HUES48 (cell line): ENCODE measurements at regions not wholly inside any gene's neighbourhood (a gene's known extent, or its start where the extent isn't known, plus 50 kb on each side); places are given as distances from the start of the nearest gene placed in this dataset.
"Not testable (repeated sequence)": the region's sequence is repeated elsewhere in the genome, so short reads cannot be mapped to it uniquely, and the experiment has no call there.

Source experiments
- H3K27ac ChIP-seq: one replicate; pipeline ENCODE4 v1.7.0; 2013; ENCODE audit warnings: low read depth, low read length, inconsistent platforms
- H3K27me3 ChIP-seq: 2 replicates; pipeline ENCODE4 v1.6.1; 2013; ENCODE audit warnings: mild to moderate bottlenecking, low read length; ENCODE audit not compliant: control insufficient read depth, insufficient read depth
- H3K36me3 ChIP-seq: 2 replicates; pipeline ENCODE4 v1.6.1; 2013; ENCODE audit warnings: low read length; ENCODE audit not compliant: control insufficient read depth, insufficient read depth
- H3K4me1 ChIP-seq: 2 replicates; pipeline ENCODE4 v1.6.1; 2013; ENCODE audit warnings: mild to moderate bottlenecking, low read length; ENCODE audit not compliant: control insufficient read depth, insufficient read depth
- H3K4me3 ChIP-seq: 2 replicates; pipeline ENCODE4 v1.5.1; 2013; ENCODE audit warnings: mild to moderate bottlenecking, low read depth, low read length
- H3K9ac ChIP-seq: 2 replicates; pipeline ENCODE4 v1.6.1; 2013; ENCODE audit warnings: mild to moderate bottlenecking, low read depth, low read length, moderate library complexity
- H3K9me3 ChIP-seq: 2 replicates; pipeline ENCODE4 v1.6.1; 2013; ENCODE audit warnings: low read length; ENCODE audit not compliant: control insufficient read depth, insufficient read depth

GRCh38 chr7:109437957-109438356 lies 868.3 kb downstream of the DNAJB9 start:
- Histone ChIP-seq H3K9ac (no peak overlapping the region), H3K27ac (no peak overlapping the region), H3K9me3 (no peaks in the 10 kb centered on the region)

GRCh38 chr7:109449760-109450159 lies 880.1 kb downstream of the DNAJB9 start:
- H3K4me1 ChIP-seq: no peaks in the 10 kb centered on the region

More at GRCh38 chr7:109437957-109438356, 868.3 kb downstream of the DNAJB9 start:
- Histone ChIP-seq H3K4me1 (no peaks in the 10 kb centered on the region), H3K27me3 (no peaks in the 10 kb centered on the region), H3K36me3 (no peaks in the 10 kb centered on the region), H3K4me3 (no peak overlapping the region)

GRCh38 chr7:109456116-109456515 lies 886.4 kb downstream of the DNAJB9 start:
- Histone ChIP-seq H3K4me1 (no peaks in the 10 kb centered on the region), H3K9me3 (peaks cover 2% of the 10 kb centered on the region; the same call in 1 of the 2 replicates), H3K27me3 (no peaks in the 10 kb centered on the region), H3K9ac (no peak overlapping the region), H3K27ac (no peak overlapping the region), H3K4me3 (no peak overlapping the region), H3K36me3 (no peaks in the 10 kb centered on the region)

More at GRCh38 chr7:109449760-109450159, 880.1 kb downstream of the DNAJB9 start:
- Histone ChIP-seq H3K27ac (no peak overlapping the region), H3K4me3 (no peak overlapping the region), H3K9ac (no peak overlapping the region), H3K36me3 (no peaks in the 10 kb centered on the region), H3K9me3 (peaks cover 2% of the 10 kb centered on the region; the same call in 1 of the 2 replicates), H3K27me3 (peaks cover 3% of the 10 kb centered on the region; the same call in 1 of the 2 replicates)

- no peak overlapping the region for H3K4me3 ChIP-seq
- no peaks in the 10 kb centered on the region for H3K4me1 ChIP-seq
- no peaks in the 10 kb centered on the region for H3K36me3 ChIP-seq
- no peaks in the 10 kb centered on the region for H3K27me3 ChIP-seq
- H3K9me3 ChIP-seq: no peaks in the 10 kb centered on the region
- no peak overlapping the region for H3K27ac ChIP-seq
- H3K9ac ChIP-seq: no peak overlapping the region
These were observed 890.6 kb downstream of the DNAJB9 start for GRCh38 chr7:109460296-109460695.

GRCh38 chr7:109462171-109462570 lies 892.5 kb downstream of the DNAJB9 start:
- no peak overlapping the region for H3K4me3 ChIP-seq
- H3K36me3 ChIP-seq: no peaks in the 10 kb centered on the region
- H3K9me3 ChIP-seq: no peaks in the 10 kb centered on the region
- H3K4me1 ChIP-seq: no peaks in the 10 kb centered on the region
- no peak overlapping the region for H3K9ac ChIP-seq
- H3K27me3 ChIP-seq: no peaks in the 10 kb centered on the region
- no peak overlapping the region for H3K27ac ChIP-seq

GRCh38 chr7:109467729-109468128 lies 898.1 kb downstream of the DNAJB9 start:
- not testable (repeated sequence) for H3K36me3 ChIP-seq, H3K9me3 ChIP-seq, H3K9ac ChIP-seq

GRCh38 chr7:109473172-109473571 lies 903.5 kb downstream of the DNAJB9 start:
- H3K9me3 ChIP-seq: no peaks in the 10 kb centered on the region
- no peaks in the 10 kb centered on the region for H3K4me1 ChIP-seq
- no peak overlapping the region for H3K9ac ChIP-seq
- H3K4me3 ChIP-seq: no peak overlapping the region
- no peak overlapping the region for H3K27ac ChIP-seq
- H3K27me3 ChIP-seq: no peaks in the 10 kb centered on the region
- H3K36me3 ChIP-seq: no peaks in the 10 kb centered on the region

More at GRCh38 chr7:109467729-109468128, 898.1 kb downstream of the DNAJB9 start:
- H3K27me3 ChIP-seq, H3K4me1 ChIP-seq, H3K4me3 ChIP-seq, H3K27ac ChIP-seq: not testable (repeated sequence)

GRCh38 chr7:109476409-109476808 lies 906.7 kb downstream of the DNAJB9 start:
- no peaks in the 10 kb centered on the region for H3K36me3 ChIP-seq
- no peak overlapping the region for H3K9ac ChIP-seq
- H3K27ac ChIP-seq: no peak overlapping the region
- no peaks in the 10 kb centered on the region for H3K4me1 ChIP-seq
- H3K9me3 ChIP-seq: no peaks in the 10 kb centered on the region
- no peak overlapping the region for H3K4me3 ChIP-seq
- no peaks in the 10 kb centered on the region for H3K27me3 ChIP-seq

GRCh38 chr7:109479388-109479787 lies 909.7 kb downstream of the DNAJB9 start:
- Histone ChIP-seq H3K27me3 (no peaks in the 10 kb centered on the region), H3K36me3 (no peaks in the 10 kb centered on the region), H3K4me3 (no peak overlapping the region), H3K9me3 (no peaks in the 10 kb centered on the region), H3K4me1 (no peaks in the 10 kb centered on the region), H3K9ac (no peak overlapping the region), H3K27ac (no peak overlapping the region)

GRCh38 chr7:109490607-109491006 lies 920.9 kb downstream of the DNAJB9 start:
- H3K36me3 ChIP-seq, H3K27me3 ChIP-seq, H3K27ac ChIP-seq, H3K4me1 ChIP-seq, H3K9me3 ChIP-seq, H3K4me3 ChIP-seq, H3K9ac ChIP-seq: not testable (repeated sequence)

- no peaks in the 10 kb centered on the region for H3K36me3 ChIP-seq
- H3K9me3 ChIP-seq: no peaks in the 10 kb centered on the region
- H3K27ac ChIP-seq: no peak overlapping the region
- H3K9ac ChIP-seq: no peak overlapping the region
- no peaks in the 10 kb centered on the region for H3K4me1 ChIP-seq
- H3K27me3 ChIP-seq: no peaks in the 10 kb centered on the region
- H3K4me3 ChIP-seq: no peak overlapping the region
These were observed 927.4 kb downstream of the DNAJB9 start for GRCh38 chr7:109497053-109497452.

GRCh38 chr7:109498131-109498530 lies 928.5 kb downstream of the DNAJB9 start:
- Histone ChIP-seq H3K27ac (no peak overlapping the region), H3K4me1 (no peaks in the 10 kb centered on the region), H3K4me3 (no peak overlapping the region), H3K9ac (no peak overlapping the region), H3K27me3 (no peaks in the 10 kb centered on the region), H3K36me3 (no peaks in the 10 kb centered on the region), H3K9me3 (no peaks in the 10 kb centered on the region)
